Thyroid gland (tissue), 4 donors: ENCODE measurements at regions not wholly inside any gene's neighbourhood (a gene's known extent, or its start where the extent isn't known, plus 50 kb on each side); places are given as distances from the start of the nearest gene placed in this dataset.

ENCODE experiments used
- POLR2A ChIP-seq, 2 donors: fragments of 450-650 bp; IDR thresholded peaks; one replicate each; pipeline ENCODE4 v1.6.1; 2017; ENCODE audit warnings: antibody characterized with exemption in 2 of 2, mild to moderate bottlenecking in 2 of 2, moderate library complexity in 1 of 2
- TF ChIP-seq, protein P1 (sequence below), 6 experiments: fragments of 200-600 bp in 3 of 6; fragments of 450-650 bp in 3 of 6; sonication (generic) in 3 of 6; IDR thresholded peaks; one replicate each; pipeline ENCODE4 v1.5.1; 2016 to 2019; ENCODE audit warnings: antibody characterized with exemption in 6 of 6, mild to moderate bottlenecking in 2 of 6, inconsistent platforms in 1 of 6, moderate library complexity in 1 of 6

DNA sequence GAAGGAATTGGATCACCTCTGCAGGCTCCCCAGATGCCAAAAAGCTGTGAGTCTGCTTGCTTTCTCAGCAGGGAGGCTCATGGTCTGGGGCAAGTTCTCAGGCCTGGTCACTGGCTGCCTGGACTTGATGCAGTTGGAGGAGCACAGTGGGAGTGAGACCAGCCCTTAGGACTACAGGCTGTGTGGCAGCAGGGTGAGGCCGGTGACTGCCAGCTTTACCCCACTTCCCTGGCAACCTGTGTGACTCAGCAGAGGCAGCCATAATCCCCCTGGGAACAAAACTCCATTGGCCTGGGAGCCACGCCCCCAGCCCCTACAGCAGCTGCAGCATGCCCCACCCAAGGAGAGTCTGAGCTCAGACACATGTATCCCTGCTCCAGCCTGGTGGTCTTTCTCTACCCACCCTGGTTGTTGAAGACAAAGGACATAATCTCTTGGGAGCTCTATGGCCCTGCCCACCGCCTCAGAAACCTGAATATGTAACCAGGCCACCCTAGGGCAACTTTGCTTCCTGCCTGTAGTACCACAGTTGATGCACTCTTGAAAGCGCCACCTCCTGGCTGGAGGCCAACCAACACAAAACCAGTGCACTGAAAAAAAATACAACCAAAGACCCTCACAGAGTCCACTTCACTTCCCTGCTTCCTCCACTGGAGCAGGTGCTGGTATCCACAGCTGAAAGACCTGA lies 106.8 kb upstream of the SPATS2L start:
- TF ChIP-seq, protein P1, sequence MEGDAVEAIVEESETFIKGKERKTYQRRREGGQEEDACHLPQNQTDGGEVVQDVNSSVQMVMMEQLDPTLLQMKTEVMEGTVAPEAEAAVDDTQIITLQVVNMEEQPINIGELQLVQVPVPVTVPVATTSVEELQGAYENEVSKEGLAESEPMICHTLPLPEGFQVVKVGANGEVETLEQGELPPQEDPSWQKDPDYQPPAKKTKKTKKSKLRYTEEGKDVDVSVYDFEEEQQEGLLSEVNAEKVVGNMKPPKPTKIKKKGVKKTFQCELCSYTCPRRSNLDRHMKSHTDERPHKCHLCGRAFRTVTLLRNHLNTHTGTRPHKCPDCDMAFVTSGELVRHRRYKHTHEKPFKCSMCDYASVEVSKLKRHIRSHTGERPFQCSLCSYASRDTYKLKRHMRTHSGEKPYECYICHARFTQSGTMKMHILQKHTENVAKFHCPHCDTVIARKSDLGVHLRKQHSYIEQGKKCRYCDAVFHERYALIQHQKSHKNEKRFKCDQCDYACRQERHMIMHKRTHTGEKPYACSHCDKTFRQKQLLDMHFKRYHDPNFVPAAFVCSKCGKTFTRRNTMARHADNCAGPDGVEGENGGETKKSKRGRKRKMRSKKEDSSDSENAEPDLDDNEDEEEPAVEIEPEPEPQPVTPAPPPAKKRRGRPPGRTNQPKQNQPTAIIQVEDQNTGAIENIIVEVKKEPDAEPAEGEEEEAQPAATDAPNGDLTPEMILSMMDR (IDR thresholded peaks at IDR 0.05) = no peak
- TF ChIP-seq POLR2A (IDR thresholded peaks at IDR 0.05) = no peak
